Upper lobe of left lung (tissue), 6 donors: ENCODE measurements at regions not wholly inside any gene's neighbourhood (a gene's known extent, or its start where the extent isn't known, plus 50 kb on each side); places are given as distances from the start of the nearest gene placed in this dataset.

Experiments
- ATAC-seq, 2 donors: fragments of 200-7000 bp; cut with Tn5 transposase; one replicate each; pipeline ENCODE4 v1.9.1; 2022; ENCODE audit warnings: mild to moderate bottlenecking in 2 of 2, moderate library complexity in 2 of 2; ENCODE audit not compliant: low FRiP score in 2 of 2
- DNase-seq, 2 donors: peaks; one replicate each; pipeline ENCODE4 v3.0.0-alpha.2; 2019 to 2020
- H3K27ac ChIP-seq, 4 donors: fragments of 200-600 bp; sonication (generic); one replicate each; pipeline ENCODE4 v1.5.1; 2016 to 2019
- H3K27me3 ChIP-seq, 4 donors: fragments of 200-600 bp; sonication (generic); one replicate each; pipeline ENCODE4 v1.5.1; 2017 to 2019
- H3K36me3 ChIP-seq, 4 donors: fragments of 200-600 bp; sonication (generic); one replicate each; pipeline ENCODE4 v1.5.1; 2016 to 2019
- H3K4me1 ChIP-seq, 4 donors: fragments of 200-600 bp; sonication (generic); one replicate each; pipeline ENCODE4 v1.5.1; 2018 to 2019
- H3K4me3 ChIP-seq, 4 donors: fragments of 200-600 bp; sonication (generic); one replicate each; pipeline ENCODE4 v1.5.1; 2017 to 2019; ENCODE audit warnings: mild to moderate bottlenecking in 2 of 4, moderate library complexity in 1 of 4
- H3K9me3 ChIP-seq, 4 donors: fragments of 200-600 bp; sonication (generic); one replicate each; pipeline ENCODE4 v1.5.1; 2018 to 2019
- CTCF ChIP-seq, 6 experiments: fragments of 450-650 bp in 4 of 6; fragments of 200-600 bp in 2 of 6; sonication (generic) in 2 of 6; IDR thresholded peaks; one replicate each; pipeline ENCODE4 v1.5.1; 2016 to 2019; ENCODE audit warnings: antibody characterized with exemption in 6 of 6
- EP300 ChIP-seq, 4 donors: sonication (generic); formaldehyde crosslinking; IDR thresholded peaks; one replicate each; pipeline ENCODE4 v1.5.1; 2017; ENCODE audit warnings: antibody characterized with exemption in 4 of 4, control low read depth in 2 of 4
- POLR2A ChIP-seq, 4 donors: fragments of 450-650 bp; IDR thresholded peaks; one replicate each; pipeline ENCODE4 v1.5.1; 2016 to 2017; ENCODE audit warnings: antibody characterized with exemption in 4 of 4, mild to moderate bottlenecking in 2 of 4
- POLR2AphosphoS5 ChIP-seq, 2 donors: sonication (generic); formaldehyde crosslinking; IDR thresholded peaks; one replicate each; pipeline ENCODE4 v1.5.1; 2017; ENCODE audit warnings: antibody characterized with exemption in 2 of 2
- WGBS, 2 donors: methylation state at CpG; one replicate each; pipeline ENCODE4 v1.1.5; 2017 to 2018; 5-methylcytosine and 5-hydroxymethylcytosine counted together
- small RNA-seq, 4 donors: library from RNA; depleted of rRNA; stranded (forward); fragments of <200 nt; gene quantifications; one replicate each; pipeline ENCODE3, GENCODE V24; 2016
- donor health status: DM: no; HTN: no; CAD: no; lungs with moderate emphysema.
- donor health status: DM: no; HTN: yes; CAD: no; lungs with severe emphysema.

- H3K4me3 ChIP-seq = no peak overlapping the region
- ATAC-seq = no peak
- WGBS, 2 donors = 20 to 25% methylated on average over 2 of the region's 2 CpGs
- no peaks in the 10 kb centered on the region for H3K4me1 ChIP-seq
- DNase-seq = no peak
- no peaks in the 10 kb centered on the region for H3K9me3 ChIP-seq
- no peaks in the 10 kb centered on the region for H3K36me3 ChIP-seq
- H3K27ac ChIP-seq = no peak overlapping the region
- no peak for TF ChIP-seq POLR2AphosphoS5 (IDR thresholded peaks at IDR 0.05)
- no peak for TF ChIP-seq CTCF (IDR thresholded peaks at IDR 0.05)
- no peak for TF ChIP-seq EP300 (IDR thresholded peaks at IDR 0.05)
- TF ChIP-seq POLR2A (IDR thresholded peaks at IDR 0.05) = no peak
- no peaks in the 10 kb centered on the region for H3K27me3 ChIP-seq
Measured at GRCh38 chr21:10466200-10466599, 55.2 kb upstream of the TPTE start.

Small RNA genes in the stretch of these regions (small RNA-seq; reads per million reads assigned to genes)
- gene AF254983.2 = 0 reads per million in 4 donors
